ENCODE measurements at regions not wholly inside any gene's neighbourhood (a gene's known extent, or its start where the extent isn't known, plus 50 kb on each side); places are given as distances from the start of the nearest gene placed in this dataset.

DNA sequence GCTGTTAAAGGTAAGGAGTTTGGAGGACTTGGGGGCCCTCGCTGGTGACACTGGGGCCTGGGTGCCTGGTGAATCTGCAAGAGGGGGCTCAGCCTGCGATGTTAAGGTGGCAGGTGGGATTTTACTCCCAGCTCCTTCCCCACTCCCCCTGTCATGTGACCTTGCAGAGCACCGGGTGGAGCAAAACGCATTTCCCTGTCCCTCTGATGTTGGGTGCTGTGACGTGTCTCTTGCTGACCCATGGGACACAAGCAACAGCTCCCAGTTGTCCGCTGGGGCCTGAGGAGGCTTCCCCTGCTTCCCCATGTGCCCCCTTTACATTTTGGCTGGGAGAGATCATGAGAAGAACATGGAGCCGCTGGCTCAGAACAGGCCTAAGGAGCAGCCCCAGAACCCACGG is 319.0 kb downstream of the MATN1 start:
- TF ChIP-seq POLR2A (IDR thresholded peaks at IDR 0.05; ENCODE audit: low read depth) (no peak), EP300 (IDR thresholded peaks at IDR 0.05) (no peak)
- TF ChIP-seq, protein P1, sequence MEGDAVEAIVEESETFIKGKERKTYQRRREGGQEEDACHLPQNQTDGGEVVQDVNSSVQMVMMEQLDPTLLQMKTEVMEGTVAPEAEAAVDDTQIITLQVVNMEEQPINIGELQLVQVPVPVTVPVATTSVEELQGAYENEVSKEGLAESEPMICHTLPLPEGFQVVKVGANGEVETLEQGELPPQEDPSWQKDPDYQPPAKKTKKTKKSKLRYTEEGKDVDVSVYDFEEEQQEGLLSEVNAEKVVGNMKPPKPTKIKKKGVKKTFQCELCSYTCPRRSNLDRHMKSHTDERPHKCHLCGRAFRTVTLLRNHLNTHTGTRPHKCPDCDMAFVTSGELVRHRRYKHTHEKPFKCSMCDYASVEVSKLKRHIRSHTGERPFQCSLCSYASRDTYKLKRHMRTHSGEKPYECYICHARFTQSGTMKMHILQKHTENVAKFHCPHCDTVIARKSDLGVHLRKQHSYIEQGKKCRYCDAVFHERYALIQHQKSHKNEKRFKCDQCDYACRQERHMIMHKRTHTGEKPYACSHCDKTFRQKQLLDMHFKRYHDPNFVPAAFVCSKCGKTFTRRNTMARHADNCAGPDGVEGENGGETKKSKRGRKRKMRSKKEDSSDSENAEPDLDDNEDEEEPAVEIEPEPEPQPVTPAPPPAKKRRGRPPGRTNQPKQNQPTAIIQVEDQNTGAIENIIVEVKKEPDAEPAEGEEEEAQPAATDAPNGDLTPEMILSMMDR (IDR thresholded peaks at IDR 0.05), result no peak

All from esophagus muscularis mucosa (tissue), 4 donors.